Gastroesophageal sphincter (tissue), 3 donors: ENCODE measurements at regions not wholly inside any gene's neighbourhood (a gene's known extent, or its start where the extent isn't known, plus 50 kb on each side); places are given as distances from the start of the nearest gene placed in this dataset.

ENCODE experiments used
- EP300 ChIP-seq: sonication (generic); formaldehyde crosslinking; IDR thresholded peaks from one replicate; pipeline ENCODE4 v1.6.1; 2017; ENCODE audit warnings: antibody characterized with exemption, mild to moderate bottlenecking
- POLR2A ChIP-seq, 2 donors: fragments of 450-650 bp; IDR thresholded peaks; one replicate each; pipeline ENCODE4 v1.6.1; 2017; ENCODE audit warnings: antibody characterized with exemption in 2 of 2, mild to moderate bottlenecking in 2 of 2, moderate library complexity in 1 of 2
- POLR2AphosphoS5 ChIP-seq: sonication (generic); formaldehyde crosslinking; IDR thresholded peaks from one replicate; pipeline ENCODE4 v1.6.1; 2017; ENCODE audit warnings: antibody characterized with exemption
- TF ChIP-seq, protein P1 (sequence below), 4 experiments: fragments of 200-600 bp in 2 of 4; fragments of 450-650 bp in 2 of 4; sonication (generic) in 1 of 4; IDR thresholded peaks; one replicate each; pipeline ENCODE4 v1.5.1; 2017 to 2019; ENCODE audit warnings: antibody characterized with exemption in 4 of 4, mild to moderate bottlenecking in 2 of 4, moderate library complexity in 2 of 4

- no peak for TF ChIP-seq POLR2A (IDR thresholded peaks at IDR 0.05)
- TF ChIP-seq, protein P1, sequence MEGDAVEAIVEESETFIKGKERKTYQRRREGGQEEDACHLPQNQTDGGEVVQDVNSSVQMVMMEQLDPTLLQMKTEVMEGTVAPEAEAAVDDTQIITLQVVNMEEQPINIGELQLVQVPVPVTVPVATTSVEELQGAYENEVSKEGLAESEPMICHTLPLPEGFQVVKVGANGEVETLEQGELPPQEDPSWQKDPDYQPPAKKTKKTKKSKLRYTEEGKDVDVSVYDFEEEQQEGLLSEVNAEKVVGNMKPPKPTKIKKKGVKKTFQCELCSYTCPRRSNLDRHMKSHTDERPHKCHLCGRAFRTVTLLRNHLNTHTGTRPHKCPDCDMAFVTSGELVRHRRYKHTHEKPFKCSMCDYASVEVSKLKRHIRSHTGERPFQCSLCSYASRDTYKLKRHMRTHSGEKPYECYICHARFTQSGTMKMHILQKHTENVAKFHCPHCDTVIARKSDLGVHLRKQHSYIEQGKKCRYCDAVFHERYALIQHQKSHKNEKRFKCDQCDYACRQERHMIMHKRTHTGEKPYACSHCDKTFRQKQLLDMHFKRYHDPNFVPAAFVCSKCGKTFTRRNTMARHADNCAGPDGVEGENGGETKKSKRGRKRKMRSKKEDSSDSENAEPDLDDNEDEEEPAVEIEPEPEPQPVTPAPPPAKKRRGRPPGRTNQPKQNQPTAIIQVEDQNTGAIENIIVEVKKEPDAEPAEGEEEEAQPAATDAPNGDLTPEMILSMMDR (IDR thresholded peaks at IDR 0.05), result no peak
- no peak for TF ChIP-seq POLR2AphosphoS5
- TF ChIP-seq EP300, result no peak
These were observed 230.3 kb upstream of the TLE3 start for GRCh38 chr15:70327856-70328678.
